Esophagus squamous epithelium (tissue), 4 donors: ENCODE measurements at regions not wholly inside any gene's neighbourhood (a gene's known extent, or its start where the extent isn't known, plus 50 kb on each side); places are given as distances from the start of the nearest gene placed in this dataset.

Source experiments
- CTCF ChIP-seq, 6 experiments: fragments of 450-650 bp in 4 of 6; fragments of 200-600 bp in 2 of 6; sonication (generic) in 2 of 6; IDR thresholded peaks; one replicate each; pipeline ENCODE4 v1.5.1; 2016 to 2019; ENCODE audit warnings: antibody characterized with exemption in 6 of 6, mild to moderate bottlenecking in 4 of 6, moderate library complexity in 4 of 6
- POLR2A ChIP-seq, 4 donors: fragments of 450-650 bp; IDR thresholded peaks; one replicate each; pipeline ENCODE4 v1.6.1; 2017; ENCODE audit warnings: antibody characterized with exemption in 4 of 4, mild to moderate bottlenecking in 4 of 4, moderate library complexity in 3 of 4

- no peak for TF ChIP-seq CTCF (IDR thresholded peaks at IDR 0.05)
- no peak for TF ChIP-seq POLR2A (IDR thresholded peaks at IDR 0.05)
Measured at GRCh38 chr2:194927489-194927888, 729.5 kb upstream of the SLC39A10 start.
